Esophagus squamous epithelium (tissue), 5 donors: ENCODE measurements at regions not wholly inside any gene's neighbourhood (a gene's known extent, or its start where the extent isn't known, plus 50 kb on each side); places are given as distances from the start of the nearest gene placed in this dataset.

Experiments
- DNase-seq: peaks from one replicate; lab custom pipeline; 2025; lab: John Stamatoyannopoulos, UW
- H3K27ac ChIP-seq, 4 donors: fragments of 200-600 bp; sonication (generic); one replicate each; pipeline ENCODE4 v1.5.1; 2016 to 2019; ENCODE audit warnings: mild to moderate bottlenecking in 1 of 4
- H3K27me3 ChIP-seq, 4 donors: fragments of 200-600 bp; sonication (generic); 1 replicate in 3 of 4; 2 replicates in 1 of 4; pipeline versions ENCODE4 v1.5.1 to v1.6.0; 2017 to 2021; ENCODE audit warnings: antibody characterized with exemption in 1 of 4
- H3K36me3 ChIP-seq, 3 donors: fragments of 200-600 bp; sonication (generic); one replicate each; pipeline ENCODE4 v1.5.1; 2016 to 2019
- H3K4me1 ChIP-seq, 3 donors: fragments of 200-600 bp; sonication (generic); one replicate each; pipeline ENCODE4 v1.5.1; 2017 to 2019
- H3K4me3 ChIP-seq, 4 donors: fragments of 200-600 bp; sonication (generic); 1 replicate in 3 of 4; 2 replicates in 1 of 4; pipeline ENCODE4 v1.5.1; 2016 to 2019; ENCODE audit warnings: mild to moderate bottlenecking in 2 of 4, moderate library complexity in 1 of 4
- H3K9me3 ChIP-seq, 3 donors: fragments of 200-600 bp; sonication (generic); one replicate each; pipeline ENCODE4 v1.5.1; 2016 to 2019
- CTCF ChIP-seq, 6 experiments: fragments of 450-650 bp in 4 of 6; fragments of 200-600 bp in 2 of 6; sonication (generic) in 2 of 6; IDR thresholded peaks; one replicate each; pipeline ENCODE4 v1.5.1; 2016 to 2019; ENCODE audit warnings: antibody characterized with exemption in 6 of 6, mild to moderate bottlenecking in 4 of 6, moderate library complexity in 4 of 6
- POLR2A ChIP-seq, 4 donors: fragments of 450-650 bp; IDR thresholded peaks; one replicate each; pipeline ENCODE4 v1.6.1; 2017; ENCODE audit warnings: antibody characterized with exemption in 4 of 4, mild to moderate bottlenecking in 4 of 4, moderate library complexity in 3 of 4
- WGBS, 2 donors: methylation state at CpG; one replicate each; pipeline ENCODE4 v1.1.5; 2018; 5-methylcytosine and 5-hydroxymethylcytosine counted together
- intact Hi-C: fragments of 100-400 bp; cut with DNase I; formaldehyde crosslinking; loops from one replicate; pipeline ENCODE4 v1.15.0; 2022
- donor health status: DM: yes; HTN: yes; CAD: no.

DNA sequence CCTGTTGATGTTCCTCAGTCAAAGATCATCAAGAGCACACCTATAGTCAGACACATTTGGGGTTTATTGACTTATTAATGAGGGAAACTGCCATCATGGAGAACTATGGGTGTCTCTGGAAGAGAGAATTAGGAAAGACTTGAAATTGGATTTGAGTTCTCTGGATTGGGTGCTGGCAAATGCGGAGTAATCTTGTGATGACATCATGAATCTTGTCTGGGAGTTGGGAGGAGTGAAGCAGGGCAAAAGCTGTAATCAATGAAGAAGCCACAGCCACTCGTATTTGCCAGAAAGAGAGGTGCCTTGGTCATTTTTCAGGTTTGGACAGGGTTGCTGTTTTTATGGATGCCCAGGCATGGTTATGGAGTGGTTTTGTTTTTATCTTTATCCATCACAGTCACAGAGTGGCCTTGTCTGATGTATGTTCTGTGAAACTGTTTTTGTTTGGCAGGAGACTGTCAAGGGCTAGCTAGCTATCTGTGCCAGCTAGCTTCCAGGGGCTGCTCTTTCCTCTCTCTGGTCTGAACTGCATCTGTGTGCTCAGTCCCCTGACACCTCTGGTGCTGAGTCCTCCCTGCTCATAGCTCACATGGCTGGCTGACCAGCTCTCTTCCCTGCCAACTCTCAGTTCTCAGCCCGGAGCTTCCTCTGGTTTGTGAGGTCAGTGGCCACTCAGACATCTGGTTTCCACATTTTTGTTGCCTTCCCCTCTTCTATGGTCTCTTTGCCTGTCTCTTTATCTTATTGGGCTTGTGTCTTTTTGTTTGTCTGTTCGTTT lies 193.4 kb upstream of the RMP24 start:
- no peak for DNase-seq
- Histone ChIP-seq H3K36me3 (no peaks in the 10 kb centered on the region), H3K4me3 (no peak overlapping the region), H3K4me1 (no peaks in the 10 kb centered on the region), H3K27ac (no peak overlapping the region), H3K9me3 (no peaks in the 10 kb centered on the region), H3K27me3 (no peaks in the 10 kb centered on the region)
- TF ChIP-seq POLR2A (IDR thresholded peaks at IDR 0.05): no peak
- TF ChIP-seq CTCF (IDR thresholded peaks at IDR 0.05): no peak
- intact Hi-C loops: no loop called here
- 52 to 62% methylated on average over 4 of the region's 4 CpGs for WGBS, 2 donors

- Histone ChIP-seq H3K4me3 (no peak overlapping the region), H3K27ac (no peak overlapping the region), H3K27me3 (no peaks in the 10 kb centered on the region), H3K36me3 (no peaks in the 10 kb centered on the region), H3K9me3 (no peaks in the 10 kb centered on the region), H3K4me1 (no peaks in the 10 kb centered on the region)
- TF ChIP-seq POLR2A (IDR thresholded peaks at IDR 0.05) (no peak), CTCF (IDR thresholded peaks at IDR 0.05) (no peak)
- DNase-seq: no peak
- intact Hi-C loops: no loop called here
- 43 to 79% methylated on average over 2 to 3 of the region's 5 CpGs for WGBS, 2 donors
Measured at GRCh38 chr18:35780937-35781336, 191.5 kb upstream of the RMP24 start.

GRCh38 chr18:35782926-35783325 lies 189.6 kb upstream of the RMP24 start:
- Histone ChIP-seq H3K9me3 (no peaks in the 10 kb centered on the region), H3K4me3 (no peak overlapping the region), H3K4me1 (no peaks in the 10 kb centered on the region), H3K27ac (no peak overlapping the region), H3K36me3 (no peaks in the 10 kb centered on the region), H3K27me3 (no peaks in the 10 kb centered on the region)
- intact Hi-C loops: no loop called here
- TF ChIP-seq CTCF (IDR thresholded peaks at IDR 0.05) (no peak), POLR2A (IDR thresholded peaks at IDR 0.05) (no peak)
- DNase-seq: no peak
- WGBS, 2 donors: 31 to 43% methylated on average over 3 of the region's 3 CpGs

DNA sequence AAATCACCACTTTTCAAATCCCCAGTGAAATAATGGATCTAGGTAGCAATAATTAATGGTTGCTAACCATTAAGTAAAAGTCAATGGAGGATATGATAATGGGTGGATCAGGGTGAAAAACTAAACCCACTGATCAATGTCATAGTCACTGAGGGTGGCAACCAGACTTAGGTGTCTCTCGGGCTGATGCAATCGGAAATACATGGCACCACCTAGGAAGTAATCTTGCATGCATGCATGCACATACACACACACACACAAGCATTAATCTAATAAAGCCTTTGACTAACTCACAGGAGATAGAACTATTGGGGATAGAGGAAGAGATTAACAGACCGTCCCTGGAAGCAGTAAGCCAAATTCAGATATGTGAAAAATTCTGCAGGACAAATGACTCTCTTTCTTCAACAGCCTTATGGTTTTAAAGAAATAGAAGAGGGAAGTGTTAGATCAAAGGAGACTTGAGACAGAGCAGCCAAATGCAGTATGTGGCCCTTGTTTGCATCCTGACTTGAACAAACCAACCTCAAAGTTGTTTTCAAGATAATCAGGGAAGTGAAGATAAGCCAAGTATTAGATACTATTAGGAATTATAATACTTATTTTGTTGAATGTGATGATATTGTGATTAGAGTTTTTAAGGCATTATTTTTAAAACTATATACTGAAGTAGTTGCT lies 186.0 kb upstream of the RMP24 start:
- H3K9me3 ChIP-seq: no peaks in the 10 kb centered on the region
- intact Hi-C loops: no loop called here
- H3K27ac ChIP-seq: no peak overlapping the region
- DNase-seq: no peak
- H3K4me1 ChIP-seq: no peaks in the 10 kb centered on the region
- H3K27me3 ChIP-seq: no peaks in the 10 kb centered on the region
- 62 to 73% methylated on average over 3 of the region's 3 CpGs for WGBS, 2 donors
- H3K4me3 ChIP-seq: no peak overlapping the region
- no peak for TF ChIP-seq CTCF (IDR thresholded peaks at IDR 0.05)
- TF ChIP-seq POLR2A (IDR thresholded peaks at IDR 0.05): no peak
- H3K36me3 ChIP-seq: no peaks in the 10 kb centered on the region

DNA sequence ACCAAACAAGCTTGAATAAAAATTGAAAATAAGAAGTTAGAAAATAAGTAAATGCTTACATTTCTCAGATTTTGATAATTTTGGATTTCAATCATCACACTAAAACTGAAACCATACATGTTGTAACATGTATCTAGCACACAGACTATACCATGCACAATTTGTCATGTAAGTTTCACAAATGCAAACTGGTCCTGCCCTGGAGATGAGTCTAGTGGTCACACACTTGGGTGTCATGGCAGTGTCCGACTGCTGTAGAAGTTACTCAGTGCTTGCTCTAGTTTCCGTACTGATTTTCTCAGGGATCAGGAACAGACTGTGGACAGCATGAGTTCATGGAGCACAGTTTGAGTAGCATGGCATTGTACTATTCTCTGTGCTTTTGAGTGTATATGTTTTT lies 182.9 kb upstream of the RMP24 start:
- no peaks in the 10 kb centered on the region for H3K9me3 ChIP-seq
- H3K27ac ChIP-seq: no peak overlapping the region
- no peaks in the 10 kb centered on the region for H3K4me1 ChIP-seq
- H3K27me3 ChIP-seq: no peaks in the 10 kb centered on the region
- no peak for DNase-seq
- no peak overlapping the region for H3K4me3 ChIP-seq
- intact Hi-C loops: no loop called here
- TF ChIP-seq CTCF (IDR thresholded peaks at IDR 0.05) (no peak), POLR2A (IDR thresholded peaks at IDR 0.05) (no peak)
- H3K36me3 ChIP-seq: no peaks in the 10 kb centered on the region
- WGBS, 2 donors: 81 to 84% methylated on average over 2 of the region's 2 CpGs
